ENCODE measurements at regions not wholly inside any gene's neighbourhood (a gene's known extent, or its start where the extent isn't known, plus 50 kb on each side); places are given as distances from the start of the nearest gene placed in this dataset.
"Not testable (repeated sequence)": the region's sequence is repeated elsewhere in the genome, so short reads cannot be mapped to it uniquely, and the experiment has no call there.

- not testable (repeated sequence) for H3K79me1 ChIP-seq (ENCODE audit: low read depth, low read length); H4K91ac ChIP-seq (ENCODE audit: low read depth, low read length, poor library complexity); H3K4me3 ChIP-seq (ENCODE audit: low read length in 2 of 2); H3K9ac ChIP-seq (ENCODE audit: low read depth, low read length, poor library complexity); H2AK5ac ChIP-seq (ENCODE audit: low read depth, low read length); H3K18ac ChIP-seq (ENCODE audit: low read length); H3K36me3 ChIP-seq (replicated peaks in 1 of 2; ENCODE audit: control insufficient read depth in 2 of 2, insufficient read depth in 2 of 2, low read length in 2 of 2); H3K4ac ChIP-seq (ENCODE audit: low read length); H3K4me1 ChIP-seq (ENCODE audit: control insufficient read depth in 2 of 2, insufficient read depth in 1 of 2, low read depth in 1 of 2, low read length in 2 of 2); H3K14ac ChIP-seq (ENCODE audit: low read length); DNase-seq (ENCODE audit: low spot score); H4K8ac ChIP-seq (ENCODE audit: low read depth, low read length); H3K23ac ChIP-seq (ENCODE audit: low read depth, low read length, poor library complexity); H2BK5ac ChIP-seq (ENCODE audit: low read length); H3K27me3 ChIP-seq (ENCODE audit: control insufficient read depth in 3 of 3, insufficient read depth in 3 of 3, low read depth in 1 of 3, low read length in 3 of 3); H2BK120ac ChIP-seq (ENCODE audit: low read depth, low read length); H2BK12ac ChIP-seq (ENCODE audit: low read length); H3K9me3 ChIP-seq (replicated peaks in 1 of 2; ENCODE audit: control insufficient read depth in 2 of 2, insufficient read depth in 1 of 2, low read depth in 1 of 2, low read length in 2 of 2); H2BK15ac ChIP-seq (ENCODE audit: low read length); H2AFZ ChIP-seq (ENCODE audit: low read length); H3K27ac ChIP-seq (replicated peaks; ENCODE audit: low read length)
- WGBS, 2 donors (ENCODE audit: extremely low coverage in 2 of 2, insufficient read length in 2 of 2, insufficient replicate concordance in 1 of 2): no CpG with 5 or more reads among the region's 13 CpGs
- H3K4me2 ChIP-seq (ENCODE audit: insufficient read depth, low read length, poor library complexity, severe bottlenecking): peak overlapping the region; percentile 11
Measured at GRCh38 chr11:54947175-54947574, 240.5 kb downstream of the OR4A5 start.

GRCh38 chr11:54979375-54979774 is 272.7 kb downstream of the OR4A5 start:
- Histone ChIP-seq H3K79me1 (ENCODE audit: low read depth, low read length) (no peaks in the 10 kb centered on the region), H3K9me3 (replicated peaks in 1 of 2; ENCODE audit: control insufficient read depth in 2 of 2, insufficient read depth in 1 of 2, low read depth in 1 of 2, low read length in 2 of 2) (peaks cover 0 to 4% of the 10 kb centered on the region in 2 donors), H3K14ac (ENCODE audit: low read length) (no peak overlapping the region), H3K9ac (ENCODE audit: low read depth, low read length, poor library complexity) (no peak overlapping the region), H3K4me1 (ENCODE audit: control insufficient read depth in 2 of 2, insufficient read depth in 1 of 2, low read depth in 1 of 2, low read length in 2 of 2) (no peaks in the 10 kb centered on the region), H2AK5ac (ENCODE audit: low read depth, low read length) (no peak overlapping the region), H4K91ac (ENCODE audit: low read depth, low read length, poor library complexity) (no peak overlapping the region), H3K27ac (replicated peaks; ENCODE audit: low read length) (no peak overlapping the region), H3K23ac (ENCODE audit: low read depth, low read length, poor library complexity) (no peak overlapping the region), H3K4ac (ENCODE audit: low read length) (no peak overlapping the region), H2AFZ (ENCODE audit: low read length) (no peak overlapping the region), H3K18ac (ENCODE audit: low read length) (no peak overlapping the region), H2BK120ac (ENCODE audit: low read depth, low read length) (no peak overlapping the region), H2BK5ac (ENCODE audit: low read length) (no peak overlapping the region), H3K27me3 (ENCODE audit: control insufficient read depth in 3 of 3, insufficient read depth in 3 of 3, low read depth in 1 of 3, low read length in 3 of 3) (no peaks in the 10 kb centered on the region), H2BK12ac (ENCODE audit: low read length) (no peak overlapping the region), H3K4me3 (ENCODE audit: low read length in 2 of 2) (no peak overlapping the region), H2BK15ac (ENCODE audit: low read length) (no peak overlapping the region), H3K36me3 (replicated peaks in 1 of 2; ENCODE audit: control insufficient read depth in 2 of 2, insufficient read depth in 2 of 2, low read length in 2 of 2) (no peaks in the 10 kb centered on the region), H4K8ac (ENCODE audit: low read depth, low read length) (no peak overlapping the region), H3K4me2 (ENCODE audit: insufficient read depth, low read length, poor library complexity, severe bottlenecking) (no peak overlapping the region)
- WGBS, 2 donors (ENCODE audit: extremely low coverage in 2 of 2, insufficient read length in 2 of 2, insufficient replicate concordance in 1 of 2): no CpG with 5 or more reads among the region's 2 CpGs
- no peak for DNase-seq (ENCODE audit: low spot score)

- no CpG with 5 or more reads among the region's 1 CpG for WGBS, 2 donors (ENCODE audit: extremely low coverage in 2 of 2, insufficient read length in 2 of 2, insufficient replicate concordance in 1 of 2)
- Histone ChIP-seq H3K9ac (ENCODE audit: low read depth, low read length, poor library complexity) (no peak overlapping the region), H3K4ac (ENCODE audit: low read length) (no peak overlapping the region), H3K18ac (ENCODE audit: low read length) (no peak overlapping the region), H2BK15ac (ENCODE audit: low read length) (no peak overlapping the region), H3K27me3 (ENCODE audit: control insufficient read depth in 3 of 3, insufficient read depth in 3 of 3, low read depth in 1 of 3, low read length in 3 of 3) (no peaks in the 10 kb centered on the region), H3K4me1 (ENCODE audit: control insufficient read depth in 2 of 2, insufficient read depth in 1 of 2, low read depth in 1 of 2, low read length in 2 of 2) (no peaks in the 10 kb centered on the region), H2BK120ac (ENCODE audit: low read depth, low read length) (no peak overlapping the region), H3K4me3 (ENCODE audit: low read length in 2 of 2) (no peak overlapping the region), H3K79me1 (ENCODE audit: low read depth, low read length) (no peaks in the 10 kb centered on the region), H3K36me3 (replicated peaks in 1 of 2; ENCODE audit: control insufficient read depth in 2 of 2, insufficient read depth in 2 of 2, low read length in 2 of 2) (no peaks in the 10 kb centered on the region), H2AK5ac (ENCODE audit: low read depth, low read length) (no peak overlapping the region), H2BK5ac (ENCODE audit: low read length) (no peak overlapping the region), H3K14ac (ENCODE audit: low read length) (no peak overlapping the region), H2BK12ac (ENCODE audit: low read length) (no peak overlapping the region), H4K91ac (ENCODE audit: low read depth, low read length, poor library complexity) (no peak overlapping the region), H3K23ac (ENCODE audit: low read depth, low read length, poor library complexity) (no peak overlapping the region), H3K27ac (replicated peaks; ENCODE audit: low read length) (no peak overlapping the region), H2AFZ (ENCODE audit: low read length) (no peak overlapping the region), H3K9me3 (replicated peaks in 1 of 2; ENCODE audit: control insufficient read depth in 2 of 2, insufficient read depth in 1 of 2, low read depth in 1 of 2, low read length in 2 of 2) (peaks cover 0 to 2% of the 10 kb centered on the region in 2 donors), H3K4me2 (ENCODE audit: insufficient read depth, low read length, poor library complexity, severe bottlenecking) (no peak overlapping the region), H4K8ac (ENCODE audit: low read depth, low read length) (no peak overlapping the region)
- no peak for DNase-seq (ENCODE audit: low spot score)
Measured at GRCh38 chr11:54985731-54986130, 276.2 kb upstream of the TRIM48 start.

- H3K14ac ChIP-seq (ENCODE audit: low read length); H3K9me3 ChIP-seq (replicated peaks in 1 of 2; ENCODE audit: control insufficient read depth in 2 of 2, insufficient read depth in 1 of 2, low read depth in 1 of 2, low read length in 2 of 2); H3K4me3 ChIP-seq (ENCODE audit: low read length in 2 of 2); H3K27ac ChIP-seq (replicated peaks; ENCODE audit: low read length); H3K23ac ChIP-seq (ENCODE audit: low read depth, low read length, poor library complexity); H4K91ac ChIP-seq (ENCODE audit: low read depth, low read length, poor library complexity); H3K4me1 ChIP-seq (ENCODE audit: control insufficient read depth in 2 of 2, insufficient read depth in 1 of 2, low read depth in 1 of 2, low read length in 2 of 2); H3K4ac ChIP-seq (ENCODE audit: low read length); H2BK5ac ChIP-seq (ENCODE audit: low read length); H3K4me2 ChIP-seq (ENCODE audit: insufficient read depth, low read length, poor library complexity, severe bottlenecking); H4K8ac ChIP-seq (ENCODE audit: low read depth, low read length); H3K18ac ChIP-seq (ENCODE audit: low read length); H3K27me3 ChIP-seq (ENCODE audit: control insufficient read depth in 3 of 3, insufficient read depth in 3 of 3, low read depth in 1 of 3, low read length in 3 of 3); H2AFZ ChIP-seq (ENCODE audit: low read length); H3K9ac ChIP-seq (ENCODE audit: low read depth, low read length, poor library complexity); DNase-seq (ENCODE audit: low spot score); H3K36me3 ChIP-seq (replicated peaks in 1 of 2; ENCODE audit: control insufficient read depth in 2 of 2, insufficient read depth in 2 of 2, low read length in 2 of 2); H2BK15ac ChIP-seq (ENCODE audit: low read length); H2BK120ac ChIP-seq (ENCODE audit: low read depth, low read length); H2AK5ac ChIP-seq (ENCODE audit: low read depth, low read length); H2BK12ac ChIP-seq (ENCODE audit: low read length); H3K79me1 ChIP-seq (ENCODE audit: low read depth, low read length): not testable (repeated sequence)
- WGBS, 2 donors (ENCODE audit: extremely low coverage in 2 of 2, insufficient read length in 2 of 2, insufficient replicate concordance in 1 of 2): no CpG with 5 or more reads among the region's 2 CpGs
Measured at GRCh38 chr11:55028837-55029236, 233.1 kb upstream of the TRIM48 start.

Data from neuronal stem cell (in vitro differentiated cells).